HCT116 (cell line): ENCODE measurements at regions not wholly inside any gene's neighbourhood (a gene's known extent, or its start where the extent isn't known, plus 50 kb on each side); places are given as distances from the start of the nearest gene placed in this dataset.

Experiments
- ATAC-seq: fragments of 200-7000 bp; cut with Tn5 transposase; 2 replicates; pipeline ENCODE4 v1.9.1; 2020; ENCODE audit warnings: mild to moderate bottlenecking, moderate library complexity
- BruUV-seq: library from RNA; stranded (reverse); fragments of 400-500 nt; replicated peaks from 2 replicates; lab custom pipeline; 2021; lab: Mats Ljungman, UMichigan
- CTCF ChIA-PET: fragments of 300-600 bp; sonication (Branson Sonifier 250); formaldehyde crosslinking; loops from one replicate; lab custom pipeline; 2021; ENCODE audit warnings: antibody characterized with exemption; lab: Charles Lee
- POLR2A ChIA-PET: fragments of 300-600, 350-600 bp; sonication (Branson Sonifier 250); formaldehyde crosslinking; loops from one replicate; lab custom pipeline; 2021; ENCODE audit warnings: antibody characterized with exemption; lab: Charles Lee
- RAD21 ChIA-PET, 2 experiments: fragments of 300-600 bp; sonication (Branson Sonifier 250); formaldehyde crosslinking; loops; one replicate each; lab custom pipeline; 2023; ENCODE audit warnings: low total read pairs in 2 of 2; ENCODE audit not compliant: uncharacterized antibody in 2 of 2, unreplicated experiment in 2 of 2, low non-redundant PET in 1 of 2; lab: Charles Lee
- DNase-seq: peaks from one replicate; pipeline ENCODE4 v3.0.0-alpha.2; 2010; ENCODE audit warnings: low read depth, low spot score
- H2AFZ ChIP-seq: fragments of 200-600 bp; shearing (Covaris generic), sonication (generic); 2 replicates; pipeline ENCODE4 v1.6.1; 2017; ENCODE audit warnings: low read depth, mixed run types, mixed read lengths, antibody characterized with exemption, low read length; ENCODE audit not compliant: poor library complexity, severe bottlenecking
- H3K27ac ChIP-seq: 2 replicates; pipeline ENCODE4 v1.5.1; 2012; ENCODE audit warnings: low read depth, low read length
- H3K27me3 ChIP-seq: fragments of 200-600 bp; sonication (generic); 2 replicates; pipeline ENCODE4 v1.6.1; 2016; ENCODE audit warnings: mixed run types, low read length, mixed read lengths; ENCODE audit not compliant: insufficient read depth
- H3K36me3 ChIP-seq, 2 experiments: fragments of 200-500 bp in 1 of 2; fragments of 200-600 bp in 1 of 2; sonication (Bioruptor generic) in 1 of 2; sonication (generic) in 1 of 2; 2 replicates each; pipeline versions ENCODE4 v1.5.1 to v1.6.1; 2014 to 2016; ENCODE audit warnings: low read length in 2 of 2, inconsistent platforms in 1 of 2, mixed read lengths in 1 of 2, mixed run types in 1 of 2; ENCODE audit not compliant: insufficient read depth in 2 of 2, control insufficient read depth in 1 of 2
- H3K4me1 ChIP-seq, 2 experiments: fragments of 200-600 bp in 1 of 2; sonication (generic) in 1 of 2; 2 replicates each; pipeline versions ENCODE4 v1.5.1 to v1.6.1; 2012 to 2017; ENCODE audit warnings: low read length in 2 of 2, inconsistent platforms in 1 of 2, mild to moderate bottlenecking in 1 of 2, mixed read lengths in 1 of 2, mixed run types in 1 of 2, moderate library complexity in 1 of 2; ENCODE audit not compliant: insufficient read depth in 2 of 2, control insufficient read depth in 1 of 2
- H3K4me2 ChIP-seq: fragments of 200-600 bp; sonication (generic); 2 replicates; pipeline ENCODE4 v1.6.1; 2017; ENCODE audit warnings: mixed run types, low read length, mixed read lengths
- H3K4me3 ChIP-seq, 2 experiments: fragments of 200-600 bp in 1 of 2; sonication (generic) in 1 of 2; replicated peaks in 1 of 2; 2 replicates each; pipeline ENCODE4 v1.5.1; 2011 to 2016; ENCODE audit warnings: low read length in 2 of 2, control low read depth in 1 of 2, low read depth in 1 of 2, mild to moderate bottlenecking in 1 of 2, mixed read lengths in 1 of 2, mixed run types in 1 of 2
- H3K79me2 ChIP-seq: fragments of 200-600 bp; sonication (generic); 2 replicates; pipeline ENCODE4 v1.6.1; 2017; ENCODE audit warnings: mild to moderate bottlenecking, mixed run types, low read length, moderate library complexity, mixed read lengths; ENCODE audit not compliant: insufficient read depth
- H3K9ac ChIP-seq: fragments of 200-600 bp; sonication (generic); 2 replicates; pipeline ENCODE4 v1.6.1; 2016; ENCODE audit warnings: low read length, mixed read lengths
- H3K9me2 ChIP-seq: fragments of 200-600 bp; sonication (generic), shearing (Covaris generic); 2 replicates; pipeline ENCODE4 v1.6.1; 2017; ENCODE audit warnings: mixed run types, mild to moderate bottlenecking, moderate library complexity; ENCODE audit not compliant: insufficient read depth
- H3K9me3 ChIP-seq, 2 experiments: fragments of 200-500 bp in 1 of 2; fragments of 200-600 bp in 1 of 2; sonication (Bioruptor generic) in 1 of 2; sonication (generic) in 1 of 2; 2 replicates each; pipeline ENCODE4 v1.6.1; 2014 to 2017; ENCODE audit warnings: low read length in 2 of 2, mixed read lengths in 2 of 2, inconsistent platforms in 1 of 2, low read depth in 1 of 2, mild to moderate bottlenecking in 1 of 2, mixed run types in 1 of 2, moderate library complexity in 1 of 2; ENCODE audit not compliant: control insufficient read depth in 1 of 2, insufficient read depth in 1 of 2
- H4K20me1 ChIP-seq: fragments of 200-600 bp; sonication (generic), shearing (Covaris generic); 2 replicates; pipeline ENCODE4 v1.6.1; 2017; ENCODE audit warnings: mixed run types, mild to moderate bottlenecking, moderate library complexity; ENCODE audit not compliant: insufficient read depth
- EGR1 ChIP-seq: IDR thresholded peaks from 2 replicates; pipeline ENCODE4 v1.6.1; 2012; ENCODE audit warnings: low read depth
- ELF1 ChIP-seq: IDR thresholded peaks from 2 replicates; pipeline ENCODE4 v1.6.1; 2012; ENCODE audit warnings: low read depth, borderline replicate concordance
- EZH2phosphoT487 ChIP-seq: fragments of 200-600 bp; IDR thresholded peaks from 2 replicates; pipeline ENCODE4 v1.6.1; 2018; ENCODE audit warnings: antibody characterized with exemption, borderline replicate concordance
- FOSL1 ChIP-seq: IDR thresholded peaks from 2 replicates; pipeline ENCODE4 v1.6.1; 2012; ENCODE audit warnings: low read depth
- JUND ChIP-seq: IDR thresholded peaks from 2 replicates; pipeline ENCODE4 v1.6.1; 2012
- POLR2A ChIP-seq: IDR thresholded peaks from 2 replicates; pipeline ENCODE4 v1.7.0; 2011; ENCODE audit warnings: borderline replicate concordance; ENCODE audit not compliant: insufficient read depth, insufficient read length; ENCODE audit errors: extremely low read depth
- RAD21 ChIP-seq: IDR thresholded peaks from 2 replicates; pipeline ENCODE4 v1.6.1; 2012; ENCODE audit warnings: low read depth, mild to moderate bottlenecking
- SIN3A ChIP-seq: IDR thresholded peaks from 2 replicates; pipeline ENCODE4 v1.6.1; 2012; ENCODE audit warnings: low read depth
- SRF ChIP-seq: IDR thresholded peaks from 2 replicates; pipeline ENCODE4 v1.6.1; 2012; ENCODE audit warnings: low read depth
- YY1 ChIP-seq: IDR thresholded peaks from 2 replicates; pipeline ENCODE4 v1.6.1; 2011; ENCODE audit warnings: low read length, low read depth, moderate library complexity, mild to moderate bottlenecking; ENCODE audit not compliant: insufficient replicate concordance; ENCODE audit errors: extremely low read depth
- ZFX ChIP-seq: fragments of 450-650 bp; IDR thresholded peaks from 2 replicates; pipeline ENCODE4 v1.6.1; 2017
- intact Hi-C: fragments of 100-400 bp; cut with micrococcal nuclease; formaldehyde crosslinking; loops from 2 replicates; pipeline ENCODE4 v1.10.0; 2022
- TF ChIP-seq, protein P1 (sequence below): IDR thresholded peaks from 2 replicates; pipeline ENCODE4 v1.6.1; 2011; ENCODE audit warnings: mild to moderate bottlenecking, low read length, moderate library complexity; ENCODE audit not compliant: insufficient replicate concordance; ENCODE audit errors: extremely low read depth

GRCh38 chr16:86638642-86639041, 60.3 kb downstream of the FOXL1 start:
- Histone ChIP-seq H2AFZ (no peak overlapping the region), H3K27ac (no peak overlapping the region), H4K20me1 (no peaks in the 10 kb centered on the region), H3K9ac (no peak overlapping the region), H3K4me3 (no peak overlapping the region), H3K9me3 (peaks cover 0 to 5% of the 10 kb centered on the region in 2 experiments; a peak in 1 of 4 replicates), H3K27me3 (no peaks in the 10 kb centered on the region), H3K4me2 (no peak overlapping the region), H3K79me2 (no peaks in the 10 kb centered on the region), H3K9me2 (no peaks in the 10 kb centered on the region)
- intact Hi-C loops, result no loop called here
- CTCF ChIA-PET, result no interaction called here
- ATAC-seq, result no peak
- no peak for TF ChIP-seq POLR2A
- no peak for TF ChIP-seq EGR1
- TF ChIP-seq FOSL1, result no peak
- no peak for TF ChIP-seq JUND
- TF ChIP-seq YY1, result no peak
- no peak for TF ChIP-seq ELF1
- no peak for TF ChIP-seq ZFX
- TF ChIP-seq SIN3A, result no peak
- no peak for TF ChIP-seq EZH2phosphoT487
- no peak for TF ChIP-seq RAD21
- TF ChIP-seq, protein P1, sequence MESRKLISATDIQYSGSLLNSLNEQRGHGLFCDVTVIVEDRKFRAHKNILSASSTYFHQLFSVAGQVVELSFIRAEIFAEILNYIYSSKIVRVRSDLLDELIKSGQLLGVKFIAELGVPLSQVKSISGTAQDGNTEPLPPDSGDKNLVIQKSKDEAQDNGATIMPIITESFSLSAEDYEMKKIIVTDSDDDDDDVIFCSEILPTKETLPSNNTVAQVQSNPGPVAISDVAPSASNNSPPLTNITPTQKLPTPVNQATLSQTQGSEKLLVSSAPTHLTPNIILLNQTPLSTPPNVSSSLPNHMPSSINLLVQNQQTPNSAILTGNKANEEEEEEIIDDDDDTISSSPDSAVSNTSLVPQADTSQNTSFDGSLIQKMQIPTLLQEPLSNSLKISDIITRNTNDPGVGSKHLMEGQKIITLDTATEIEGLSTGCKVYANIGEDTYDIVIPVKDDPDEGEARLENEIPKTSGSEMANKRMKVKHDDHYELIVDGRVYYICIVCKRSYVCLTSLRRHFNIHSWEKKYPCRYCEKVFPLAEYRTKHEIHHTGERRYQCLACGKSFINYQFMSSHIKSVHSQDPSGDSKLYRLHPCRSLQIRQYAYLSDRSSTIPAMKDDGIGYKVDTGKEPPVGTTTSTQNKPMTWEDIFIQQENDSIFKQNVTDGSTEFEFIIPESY, result no peak
- TF ChIP-seq SRF, result no peak
- TF ChIP-seq, all 23 proteins: peak for 0
- no TSS peak for BruUV-seq
- Histone ChIP-seq H3K36me3 (no peaks in the 10 kb centered on the region), H3K4me1 (no peaks in the 10 kb centered on the region)
- ChIA-PET RAD21 (no interaction called here), POLR2A (no interaction called here)
- DNase-seq, result no peak
